HepG2 (cell line): ENCODE measurements at regions not wholly inside any gene's neighbourhood (a gene's known extent, or its start where the extent isn't known, plus 50 kb on each side); places are given as distances from the start of the nearest gene placed in this dataset.

Source experiments
- HOXA7 ChIP-seq: sonication (generic); formaldehyde crosslinking; IDR thresholded peaks from 2 replicates; pipeline ENCODE4 v1.8.1; 2022; ENCODE audit warnings: mild to moderate bottlenecking, missing genetic modification reagents, moderate library complexity
- KMT2A ChIP-seq: sonication (generic); formaldehyde crosslinking; IDR thresholded peaks from 2 replicates; pipeline ENCODE4 v1.4.0; 2020; ENCODE audit warnings: missing genetic modification reagents
- POLR2AphosphoS5 ChIP-seq: IDR thresholded peaks from 2 replicates; pipeline ENCODE4 v1.6.1; 2012; ENCODE audit warnings: low read depth, low read length

DNA sequence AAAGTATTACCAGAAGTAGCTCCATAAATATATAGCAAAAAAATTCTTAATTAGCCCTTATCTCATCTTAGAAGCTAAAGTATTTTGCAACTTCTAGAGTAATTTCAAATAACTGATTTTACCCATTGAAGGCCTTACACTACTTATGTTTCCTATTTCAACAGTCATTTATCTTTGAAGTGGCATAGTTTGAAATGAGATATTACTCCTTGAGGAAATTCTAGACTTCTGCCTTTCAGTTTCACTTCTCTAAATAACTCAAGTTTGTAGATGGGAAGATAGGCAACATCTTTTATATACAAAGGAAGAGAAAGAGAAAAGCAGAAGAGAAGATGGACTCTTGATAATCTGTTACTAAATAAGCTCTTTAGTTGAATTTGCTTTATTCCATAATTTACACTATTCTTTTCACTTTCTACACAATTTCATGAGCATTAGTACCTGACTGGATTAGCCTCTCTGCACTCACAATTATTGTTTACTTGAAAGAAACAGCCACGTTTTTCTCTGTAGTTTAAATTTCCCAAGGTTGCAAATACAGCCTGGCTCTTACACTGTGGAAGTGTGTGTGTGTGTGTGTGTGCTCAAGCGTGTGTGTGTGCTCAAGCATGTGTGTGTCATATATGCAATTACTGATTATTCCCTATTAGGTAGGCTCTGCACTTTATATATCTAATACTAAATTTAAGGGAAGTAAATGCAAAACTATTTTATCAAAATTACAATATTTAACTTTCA is 60.6 kb upstream of the EMB start:
- TF ChIP-seq KMT2A (CRISPR knock-in tag), result no peak
- no peak for TF ChIP-seq POLR2AphosphoS5
- TF ChIP-seq HOXA7 (CRISPR knock-in tag), result no peak
